Skeletal muscle tissue (tissue), 3 donors: ENCODE measurements at regions not wholly inside any gene's neighbourhood (a gene's known extent, or its start where the extent isn't known, plus 50 kb on each side); places are given as distances from the start of the nearest gene placed in this dataset.

Experiments used
- H3K27ac ChIP-seq: one replicate; pipeline ENCODE4 v1.7.0; 2013; ENCODE audit warnings: mild to moderate bottlenecking, low read depth, low read length, inconsistent platforms
- H3K27me3 ChIP-seq, 3 donors: one replicate each; pipeline ENCODE4 v1.7.0; 2013; ENCODE audit warnings: low read length in 3 of 3; ENCODE audit not compliant: control insufficient read depth in 3 of 3, insufficient read depth in 3 of 3
- H3K36me3 ChIP-seq, 3 donors: one replicate each; pipeline ENCODE4 v1.7.0; 2013; ENCODE audit warnings: low read length in 3 of 3; ENCODE audit not compliant: control insufficient read depth in 3 of 3, insufficient read depth in 3 of 3
- H3K4me1 ChIP-seq, 3 donors: one replicate each; pipeline ENCODE4 v1.7.0; 2013; ENCODE audit warnings: low read length in 3 of 3, mild to moderate bottlenecking in 3 of 3; ENCODE audit not compliant: control insufficient read depth in 3 of 3, insufficient read depth in 3 of 3
- H3K4me3 ChIP-seq, 3 donors: one replicate each; pipeline ENCODE4 v1.7.0; 2013; ENCODE audit warnings: low read length in 3 of 3
- H3K9ac ChIP-seq, 3 donors: one replicate each; pipeline ENCODE4 v1.7.0; 2013; ENCODE audit warnings: low read length in 3 of 3, mild to moderate bottlenecking in 3 of 3, moderate library complexity in 2 of 3, low read depth in 1 of 3
- H3K9me3 ChIP-seq, 3 donors: one replicate each; pipeline ENCODE4 v1.7.0; 2013; ENCODE audit warnings: low read length in 3 of 3; ENCODE audit not compliant: control insufficient read depth in 3 of 3
- donor health status: Osteomylitis.

GRCh38 chr1:228935198-228935663 lies 200.0 kb downstream of the RHOU start:
- no peak overlapping the region for H3K9ac ChIP-seq
- no peak overlapping the region for H3K27ac ChIP-seq
- H3K4me1 ChIP-seq = peaks cover 20 to 31% (median 22%) of the 10 kb centered on the region in 3 donors
- H3K36me3 ChIP-seq = no peaks in the 10 kb centered on the region
- no peak overlapping the region for H3K4me3 ChIP-seq
- H3K27me3 ChIP-seq = no peaks in the 10 kb centered on the region
- H3K9me3 ChIP-seq = no peaks in the 10 kb centered on the region

GRCh38 chr1:228935855-228936727 lies 200.8 kb downstream of the RHOU start:
- H3K27ac ChIP-seq = no peak overlapping the region
- no peaks in the 10 kb centered on the region for H3K36me3 ChIP-seq
- H3K9me3 ChIP-seq = no peaks in the 10 kb centered on the region
- no peak overlapping the region for H3K9ac ChIP-seq
- peaks cover 20 to 26% (median 22%) of the 10 kb centered on the region in 3 donors for H3K4me1 ChIP-seq
- H3K27me3 ChIP-seq = no peaks in the 10 kb centered on the region
- no peak overlapping the region for H3K4me3 ChIP-seq

GRCh38 chr1:228936881-228937280 lies 201.6 kb downstream of the RHOU start:
- Histone ChIP-seq H3K27me3 (no peaks in the 10 kb centered on the region), H3K27ac (no peak overlapping the region), H3K9ac (no peak overlapping the region), H3K4me1 (peaks cover 20 to 26% (median 22%) of the 10 kb centered on the region in 3 donors), H3K36me3 (no peaks in the 10 kb centered on the region), H3K4me3 (no peak overlapping the region), H3K9me3 (no peaks in the 10 kb centered on the region)

- H3K36me3 ChIP-seq = no peaks in the 10 kb centered on the region
- H3K9me3 ChIP-seq = no peaks in the 10 kb centered on the region
- peak overlapping the region in 1 of 3 donors; percentile 79 for H3K9ac ChIP-seq
- H3K27me3 ChIP-seq = no peaks in the 10 kb centered on the region
- no peak overlapping the region for H3K27ac ChIP-seq
- H3K4me3 ChIP-seq = no peak overlapping the region
- H3K4me1 ChIP-seq = peaks cover 20 to 26% (median 22%) of the 10 kb centered on the region in 3 donors
These were observed 202.1 kb downstream of the RHOU start for GRCh38 chr1:228937351-228937750.

- Histone ChIP-seq H3K4me1 (peaks cover 20 to 26% (median 22%) of the 10 kb centered on the region in 3 donors), H3K36me3 (no peaks in the 10 kb centered on the region), H3K9ac (peak overlapping the region; percentile 64 to 79 (median 75)), H3K27ac (peak overlapping the region; percentile 83), H3K4me3 (peak overlapping the region; percentile 6 to 64 (median 24)), H3K27me3 (no peaks in the 10 kb centered on the region), H3K9me3 (no peaks in the 10 kb centered on the region)
These were observed 202.7 kb downstream of the RHOU start for GRCh38 chr1:228937851-228938536.

GRCh38 chr1:228938537-228938901 lies 203.2 kb downstream of the RHOU start:
- Histone ChIP-seq H3K4me3 (peak overlapping the region; percentile 6 to 64 (median 24)), H3K9ac (peak overlapping the region; percentile 64 to 79 (median 75)), H3K4me1 (peaks cover 20 to 26% (median 22%) of the 10 kb centered on the region in 3 donors), H3K9me3 (no peaks in the 10 kb centered on the region), H3K36me3 (no peaks in the 10 kb centered on the region), H3K27ac (peak overlapping the region; percentile 83), H3K27me3 (no peaks in the 10 kb centered on the region)

- Histone ChIP-seq H3K4me3 (peak overlapping the region in 1 of 3 donors; percentile 6), H3K4me1 (peaks cover 20 to 26% (median 22%) of the 10 kb centered on the region in 3 donors), H3K27ac (peak overlapping the region; percentile 83)
These were observed 203.9 kb downstream of the RHOU start for GRCh38 chr1:228939001-228939691.

GRCh38 chr1:228939881-228940392 lies 204.7 kb downstream of the RHOU start:
- Histone ChIP-seq H3K4me1 (peaks cover 20 to 26% (median 22%) of the 10 kb centered on the region in 3 donors), H3K27me3 (no peaks in the 10 kb centered on the region), H3K4me3 (no peak overlapping the region), H3K9me3 (peaks cover 0 to 2% (median 0%) of the 10 kb centered on the region in 3 donors), H3K9ac (no peak overlapping the region), H3K27ac (no peak overlapping the region), H3K36me3 (no peaks in the 10 kb centered on the region)

More at GRCh38 chr1:228939001-228939691, 203.9 kb downstream of the RHOU start:
- no peaks in the 10 kb centered on the region for H3K27me3 ChIP-seq
- peaks cover 0 to 2% (median 0%) of the 10 kb centered on the region in 3 donors for H3K9me3 ChIP-seq
- no peaks in the 10 kb centered on the region for H3K36me3 ChIP-seq
- peak overlapping the region in 2 of 3 donors; percentile 64 to 79 for H3K9ac ChIP-seq

- Histone ChIP-seq H3K27ac (no peak overlapping the region), H3K9ac (no peak overlapping the region), H3K4me3 (no peak overlapping the region), H3K9me3 (peaks cover 0 to 2% (median 0%) of the 10 kb centered on the region in 3 donors), H3K36me3 (no peaks in the 10 kb centered on the region), H3K27me3 (no peaks in the 10 kb centered on the region), H3K4me1 (peaks cover 20 to 26% (median 23%) of the 10 kb centered on the region in 3 donors)
These were observed 205.2 kb downstream of the RHOU start for GRCh38 chr1:228940526-228940925.
